ENCODE measurements at regions not wholly inside any gene's neighbourhood (a gene's known extent, or its start where the extent isn't known, plus 50 kb on each side); places are given as distances from the start of the nearest gene placed in this dataset.
A peak's percentile ranks its signal among the peaks of the same experiment; 100 is the strongest.
"Not testable (repeated sequence)": the region's sequence is repeated elsewhere in the genome, so short reads cannot be mapped to it uniquely, and the experiment has no call there.

- no peak for DNase-seq
These were observed 143.1 kb upstream of the TBL1XR1 start for GRCh38 chr3:177340243-177340830.

GRCh38 chr3:177341736-177342419, 144.6 kb upstream of the TBL1XR1 start:
- DNase-seq: no peak

DNA sequence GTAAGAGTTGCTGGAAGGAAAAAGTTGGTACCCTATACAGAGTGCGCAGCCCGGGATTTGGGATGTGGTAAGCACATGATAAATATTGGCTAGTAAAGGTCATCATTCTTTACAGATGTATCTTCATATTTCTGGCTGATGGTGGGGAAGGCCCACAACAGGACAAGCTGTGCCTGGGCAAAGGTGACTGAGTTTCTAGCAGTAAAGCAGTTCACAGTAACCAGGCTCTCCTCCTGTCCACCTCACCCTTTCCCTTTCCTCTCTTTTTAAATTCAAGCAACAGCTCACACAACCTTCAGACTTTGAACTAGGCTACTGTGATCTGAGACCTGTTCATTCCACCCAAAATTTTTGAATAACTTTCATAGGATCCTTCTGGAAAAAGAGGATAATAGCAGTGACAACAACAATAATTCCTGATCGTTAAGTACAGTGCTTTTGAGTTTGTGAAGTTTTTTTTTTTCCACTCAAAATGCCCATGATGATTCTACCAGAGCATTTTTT, 145.9 kb upstream of the TBL1XR1 start:
- no peak for DNase-seq

DNA sequence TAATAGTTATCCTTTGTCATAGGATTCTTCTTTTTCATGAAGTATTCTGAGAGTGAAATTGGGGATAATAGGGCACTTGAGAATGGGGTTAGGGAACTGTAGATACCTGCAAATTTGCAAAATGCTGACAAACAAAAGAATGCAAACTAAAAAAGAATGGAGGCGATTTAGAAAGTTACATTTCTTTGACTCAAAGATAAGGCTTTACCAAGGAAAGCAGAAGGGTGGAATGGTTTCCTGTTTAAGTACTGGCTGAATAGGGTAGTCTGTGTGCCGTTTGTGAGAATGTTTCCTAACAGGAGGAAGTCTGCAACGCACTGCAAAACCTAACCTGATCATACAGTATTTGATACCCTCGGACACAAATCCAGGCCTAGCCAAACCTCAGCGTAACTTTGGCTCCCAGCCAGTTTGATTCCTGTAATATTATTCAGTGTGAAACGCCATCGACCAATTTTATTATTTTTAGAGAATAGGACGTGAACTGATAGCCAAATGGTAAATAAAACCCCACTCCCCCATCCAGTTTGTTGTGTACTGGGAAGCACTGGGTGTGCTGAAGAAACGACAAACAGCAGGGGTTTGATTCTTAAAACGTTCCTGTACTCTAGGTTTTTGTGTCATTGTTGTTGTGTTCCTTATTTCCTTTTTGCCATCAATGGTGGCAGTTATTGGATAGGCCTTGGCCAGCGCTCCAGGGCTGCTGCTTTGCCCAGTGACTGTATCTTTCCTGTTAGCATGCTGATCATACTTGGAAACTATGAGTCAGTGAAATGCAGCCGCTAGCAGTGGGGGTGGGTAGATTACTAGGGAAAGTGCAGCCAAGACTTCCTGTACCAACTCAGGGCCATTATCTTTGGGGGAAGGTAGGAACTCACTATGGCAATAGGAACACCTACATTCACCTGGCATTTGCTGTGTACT, 148.0 kb upstream of the TBL1XR1 start:
- DNase-seq: no peak

DNA sequence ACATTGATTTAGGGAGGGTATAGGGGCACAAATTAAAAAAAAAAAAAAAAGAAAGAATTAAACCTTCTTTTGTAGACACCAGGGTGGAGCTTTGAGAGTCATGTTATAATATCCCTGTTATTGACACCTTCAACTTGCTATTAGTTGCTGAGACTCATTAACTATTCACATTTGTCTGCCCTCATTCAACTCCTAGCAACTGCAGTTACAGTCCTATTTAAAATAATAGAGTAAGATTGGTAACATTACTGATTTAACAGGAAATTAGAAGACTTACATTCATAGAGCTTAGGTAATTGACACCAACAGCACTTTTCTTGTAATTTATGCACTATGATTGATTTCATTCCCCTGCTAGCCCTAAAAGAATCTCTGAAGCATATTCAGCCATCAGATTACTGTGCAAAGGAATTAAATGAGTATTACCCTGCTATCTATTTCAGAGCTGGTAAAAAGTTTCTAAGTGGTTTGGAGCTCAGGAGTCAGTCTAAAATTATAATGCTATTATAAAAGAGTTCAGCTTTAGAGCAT, 148.8 kb upstream of the TBL1XR1 start:
- DNase-seq: no peak

DNA sequence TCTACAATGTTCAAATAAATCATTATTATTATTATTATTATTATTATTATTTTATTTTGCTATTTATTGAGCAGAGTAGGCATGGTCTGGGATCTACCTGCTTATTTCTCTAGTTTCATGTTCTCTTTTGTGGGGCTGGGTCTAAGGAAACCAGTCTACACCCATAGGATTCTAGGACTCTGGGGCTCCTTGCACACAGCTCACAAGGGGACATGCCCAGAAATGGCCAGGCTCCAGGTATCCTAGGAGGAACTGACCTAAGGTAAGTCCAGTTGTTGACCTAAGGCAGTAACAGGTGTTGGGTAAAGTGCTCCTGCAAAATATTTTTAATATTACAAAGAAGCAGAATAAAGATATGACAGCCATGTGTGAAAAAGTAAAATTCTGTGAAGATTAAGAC, 149.6 kb upstream of the TBL1XR1 start:
- no peak for DNase-seq

DNA sequence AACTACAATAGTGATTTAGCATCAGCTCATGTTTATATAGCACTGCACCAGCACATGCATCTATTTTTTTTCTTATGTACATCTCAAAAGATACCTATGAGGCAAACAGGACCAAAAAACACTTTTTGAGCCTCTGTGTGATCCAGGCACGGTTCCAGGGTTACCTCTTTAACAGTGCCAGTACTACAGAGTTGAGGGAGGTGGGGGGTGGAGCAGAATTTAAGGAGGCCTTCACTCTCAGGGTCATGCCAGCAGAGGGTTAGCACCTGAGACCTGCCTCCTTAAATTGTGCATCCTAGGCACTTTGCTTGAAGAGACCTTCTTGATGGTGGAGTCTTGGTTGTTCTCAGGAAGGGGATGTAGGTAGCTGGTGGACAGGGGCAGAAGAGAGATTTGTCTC, 150.3 kb upstream of the TBL1XR1 start:
- no peak for DNase-seq

- no peak for DNase-seq
These were observed 151.7 kb upstream of the TBL1XR1 start for GRCh38 chr3:177348974-177349373.

- no peak for DNase-seq
These were observed 152.1 kb upstream of the TBL1XR1 start for GRCh38 chr3:177349384-177349783.

DNA sequence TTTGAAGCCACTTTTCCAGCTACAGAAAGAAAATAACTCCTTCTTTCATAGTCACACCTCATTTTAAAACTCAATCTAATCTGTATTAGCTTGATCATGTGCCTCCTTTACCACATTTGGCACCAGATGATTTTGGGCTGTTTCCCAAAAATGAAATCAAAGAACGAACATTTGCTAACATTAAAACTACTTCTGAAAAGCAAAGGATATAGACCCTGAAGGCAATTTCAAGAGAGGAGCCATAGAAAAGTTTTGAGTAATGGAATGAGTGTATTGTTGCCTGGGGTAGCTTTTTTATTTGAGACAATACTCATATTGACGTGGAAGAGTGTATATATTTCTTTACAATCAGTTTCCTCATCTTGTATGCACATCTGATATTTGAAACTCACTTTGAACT, 152.8 kb upstream of the TBL1XR1 start:
- no peak for DNase-seq

DNA sequence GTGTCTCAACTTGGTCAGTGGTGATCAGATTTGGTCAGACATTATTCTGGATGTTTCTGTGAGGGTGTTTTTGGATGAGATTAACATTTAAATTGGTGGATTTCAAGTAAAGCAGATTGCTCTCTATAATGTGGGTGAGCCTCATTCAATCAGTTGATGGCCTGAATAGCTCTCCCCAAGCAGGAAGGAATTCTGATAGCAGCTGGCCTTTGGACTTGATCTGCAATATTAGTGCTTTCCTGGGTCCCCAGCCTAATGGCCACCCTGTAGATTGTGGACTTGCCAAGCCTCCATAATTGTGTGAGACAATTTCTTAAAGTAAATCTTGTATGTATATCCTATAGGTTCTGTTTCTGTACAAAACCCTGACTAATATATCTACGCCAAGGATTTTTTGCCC, 153.9 kb upstream of the TBL1XR1 start:
- DNase-seq: no peak

GRCh38 chr3:177351757-177352158, 154.5 kb upstream of the TBL1XR1 start:
- DNase-seq: no peak

DNA sequence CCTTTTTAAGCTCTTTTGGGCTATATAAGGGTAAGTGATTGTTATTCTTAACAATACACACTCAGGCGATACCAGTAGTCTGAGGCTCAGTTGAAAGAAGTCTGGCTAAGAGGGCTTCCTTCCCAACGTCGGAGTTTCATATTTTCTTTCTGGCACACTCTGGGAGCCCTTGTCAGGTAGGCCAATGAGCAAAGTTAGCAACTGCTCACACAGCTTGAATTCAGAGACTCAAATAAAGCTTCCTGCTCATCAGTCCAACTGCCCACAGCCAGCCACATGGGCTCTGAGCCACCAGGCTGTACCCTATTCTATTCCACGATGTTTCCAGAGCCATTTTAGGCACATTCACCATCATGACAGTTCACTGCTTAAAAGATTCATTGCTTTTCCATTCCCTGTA, 155.1 kb upstream of the TBL1XR1 start:
- no peak for DNase-seq

- DNase-seq: no peak
These were observed 155.9 kb upstream of the TBL1XR1 start for GRCh38 chr3:177353140-177353539.

GRCh38 chr3:177353879-177354278, 156.6 kb upstream of the TBL1XR1 start:
- DNase-seq: not testable (repeated sequence)

DNA sequence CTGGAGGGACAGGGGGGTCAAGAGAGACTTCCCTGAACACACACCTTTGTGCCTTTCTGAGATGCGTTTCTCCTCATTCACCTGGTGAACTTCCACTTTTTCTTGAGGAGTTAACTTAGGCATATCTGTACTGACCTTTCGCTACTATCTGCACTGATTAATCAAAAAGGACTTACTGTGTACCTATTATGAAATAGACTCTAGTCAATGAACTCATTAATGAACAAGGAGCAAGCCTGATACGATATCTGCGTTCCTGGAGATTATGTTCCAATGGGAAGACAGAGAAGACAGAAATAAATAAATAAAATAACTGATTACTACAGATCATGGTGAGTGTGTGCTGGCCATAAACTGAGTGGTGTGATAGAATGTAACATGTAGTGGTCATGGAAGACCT, 157.2 kb upstream of the TBL1XR1 start:
- DNase-seq: no peak

GRCh38 chr3:177356113-177356512, 158.8 kb upstream of the TBL1XR1 start:
- no peak for DNase-seq

GRCh38 chr3:177356952-177357351, 159.7 kb upstream of the TBL1XR1 start:
- DNase-seq: no peak

DNA sequence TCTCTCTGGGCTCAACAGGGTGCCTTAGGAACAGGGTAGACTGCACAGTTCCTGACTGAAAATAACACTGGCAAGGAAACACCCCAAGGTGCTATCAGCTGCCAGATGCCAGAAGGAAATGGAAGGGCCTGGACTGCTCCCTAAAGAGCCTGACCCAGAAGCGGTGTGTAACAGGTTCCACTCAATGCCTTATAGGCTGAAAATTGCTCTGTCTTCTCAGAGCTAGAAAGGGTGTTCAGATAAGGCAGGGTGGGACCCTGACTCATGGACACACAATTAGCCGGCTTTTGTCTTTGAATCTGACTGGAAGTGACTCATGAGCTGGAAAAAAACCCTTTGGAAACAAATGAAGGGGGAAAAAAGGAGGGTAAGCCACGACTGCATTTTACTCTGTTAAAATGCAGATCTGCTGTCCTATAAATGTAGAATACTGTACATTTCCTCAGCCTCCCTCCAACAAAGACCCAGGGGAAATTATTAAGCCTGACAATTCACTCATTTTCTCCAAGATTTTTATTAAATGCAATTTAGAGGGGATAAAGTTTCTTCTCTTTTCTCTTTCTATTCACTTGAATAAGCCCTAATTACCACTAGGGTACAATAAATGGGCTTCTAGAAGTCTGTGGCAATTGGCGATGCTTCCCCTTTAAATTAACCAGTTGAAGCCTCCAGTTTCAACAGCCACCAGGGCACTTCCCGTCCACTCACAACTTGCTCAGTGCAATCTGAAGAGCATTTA, 160.2 kb upstream of the TBL1XR1 start:
- DNase-seq: peak in 1 of 2 experiments; percentile 34

- DNase-seq: peak; percentile 91
These were observed 161.1 kb upstream of the TBL1XR1 start for GRCh38 chr3:177358091-177358976.

DNA sequence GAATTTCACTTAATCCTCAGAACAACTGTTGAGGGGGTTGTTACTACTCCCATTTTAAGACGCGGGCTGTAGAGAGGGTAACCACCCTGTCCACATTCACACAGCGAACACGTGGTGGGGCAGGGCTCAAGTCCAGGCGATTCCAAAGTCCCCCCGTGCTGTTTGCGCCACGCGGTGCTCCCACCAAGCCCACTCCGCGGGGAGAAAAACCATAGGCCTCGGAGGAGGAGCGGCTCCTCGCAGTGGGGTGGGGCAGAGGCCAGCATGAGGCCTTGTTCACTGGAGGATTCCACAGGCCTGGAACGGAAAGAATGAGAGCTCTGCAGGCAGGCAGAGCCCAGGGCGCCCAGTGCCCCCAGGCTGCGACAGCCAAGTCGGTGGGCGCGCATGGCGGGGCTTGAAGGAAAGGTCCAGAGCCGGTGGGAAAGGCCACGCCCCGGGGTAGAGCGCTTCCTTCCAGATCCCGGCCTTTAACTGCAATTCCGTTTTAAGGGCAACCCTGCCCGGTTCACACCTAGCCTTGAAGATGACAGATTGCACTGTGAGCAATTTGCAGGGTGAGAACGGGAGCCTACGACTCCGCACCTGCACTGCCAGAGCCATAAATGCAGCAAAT, 161.8 kb upstream of the TBL1XR1 start:
- DNase-seq: peak; percentile 49 to 84
